SK-N-SH (cell line): ENCODE measurements at regions not wholly inside any gene's neighbourhood (a gene's known extent, or its start where the extent isn't known, plus 50 kb on each side); places are given as distances from the start of the nearest gene placed in this dataset.

Experiments
- CTCF ChIA-PET: fragments of 300-600, 350-600 bp; formaldehyde crosslinking; extraction: SDS; loops from one replicate; lab custom pipeline; 2021; lab: Yijun Ruan, JAX
- POLR2A ChIA-PET: fragments of 350-600 bp; sonication (Branson Sonifier 250); formaldehyde crosslinking; extraction: SDS; loops from one replicate; lab custom pipeline; 2020; ENCODE audit warnings: antibody characterized with exemption, inconsistent platforms; lab: Yijun Ruan, JAX
- DNase-seq: peaks from one replicate; pipeline ENCODE4 v3.0.0; 2012
- H2AFZ ChIP-seq: fragments of 200-600 bp; sonication (generic); 2 replicates; pipeline ENCODE4 v1.8.1; 2016; ENCODE audit warnings: antibody characterized with exemption, mild to moderate bottlenecking, low read depth
- H3F3A ChIP-seq: fragments of 200-600 bp; sonication (generic); replicated peaks from 2 replicates; pipeline ENCODE3; 2016; ENCODE audit warnings: antibody characterized with exemption, mild to moderate bottlenecking; ENCODE audit not compliant: insufficient read depth
- H3K27ac ChIP-seq, 2 experiments: fragments of 200-500 bp in 1 of 2; fragments of 200-600 bp in 1 of 2; sonication (Bioruptor generic) in 1 of 2; sonication (generic), shearing (Covaris generic) in 1 of 2; 2 replicates each; pipeline versions ENCODE4 v1.5.1 to v1.6.1; 2014 to 2016; ENCODE audit warnings: low read depth in 2 of 2, inconsistent platforms in 1 of 2, low read length in 1 of 2, mild to moderate bottlenecking in 1 of 2, mixed read lengths in 1 of 2
- H3K27me3 ChIP-seq: fragments of 200-600 bp; sonication (generic), shearing (Covaris generic); 2 replicates; pipeline ENCODE4 v1.6.1; 2016; ENCODE audit warnings: mixed run types; ENCODE audit not compliant: insufficient read depth
- H3K36me3 ChIP-seq, 2 experiments: fragments of 200-500 bp in 1 of 2; fragments of 200-600 bp in 1 of 2; sonication (Bioruptor generic) in 1 of 2; sonication (generic) in 1 of 2; replicated peaks in 1 of 2; 2 replicates each; pipeline versions ENCODE3 to v1.5.1; 2014 to 2016; ENCODE audit warnings: low read length in 1 of 2, mild to moderate bottlenecking in 1 of 2; ENCODE audit not compliant: insufficient read depth in 2 of 2, control insufficient read depth in 1 of 2
- H3K4me1 ChIP-seq, 2 experiments: fragments of 200-500 bp in 1 of 2; fragments of 200-600 bp in 1 of 2; sonication (Bioruptor generic) in 1 of 2; sonication (generic), shearing (Covaris generic) in 1 of 2; 2 replicates each; pipeline versions ENCODE4 v1.5.1 to v1.6.1; 2014 to 2016; ENCODE audit warnings: low read depth in 1 of 2, low read length in 1 of 2, mixed run types in 1 of 2; ENCODE audit not compliant: insufficient read depth in 2 of 2, control insufficient read depth in 1 of 2
- H3K4me2 ChIP-seq: fragments of 200-600 bp; sonication (generic), shearing (Covaris generic); 2 replicates; pipeline ENCODE4 v1.6.1; 2017; ENCODE audit warnings: mixed run types
- H3K4me3 ChIP-seq, 2 experiments: fragments of 200-500 bp in 1 of 2; fragments of 200-600 bp in 1 of 2; sonication (Bioruptor generic) in 1 of 2; sonication (generic), shearing (Covaris generic) in 1 of 2; 2 replicates each; pipeline versions ENCODE4 v1.5.1 to v1.8.1; 2014 to 2016; ENCODE audit warnings: low read depth in 2 of 2, inconsistent platforms in 1 of 2, low read length in 1 of 2, mild to moderate bottlenecking in 1 of 2, mixed read lengths in 1 of 2, moderate library complexity in 1 of 2
- H3K79me2 ChIP-seq: fragments of 200-600 bp; sonication (generic); 2 replicates; pipeline ENCODE4 v1.8.1; 2017; ENCODE audit warnings: mild to moderate bottlenecking; ENCODE audit not compliant: insufficient read depth
- H3K9ac ChIP-seq: fragments of 200-600 bp; sonication (generic); 2 replicates; pipeline ENCODE4 v1.6.1; 2017; ENCODE audit warnings: mixed run types
- H3K9me2 ChIP-seq: fragments of 200-600 bp; sonication (generic); 2 replicates; pipeline ENCODE4 v1.6.1; 2017; ENCODE audit warnings: mixed run types
- H3K9me3 ChIP-seq: fragments of 200-600 bp; sonication (generic); 2 replicates; pipeline ENCODE4 v1.6.1; 2017; ENCODE audit warnings: mixed run types, mild to moderate bottlenecking, moderate library complexity
- H4K20me1 ChIP-seq: fragments of 200-600 bp; sonication (generic); 2 replicates; pipeline ENCODE4 v1.6.1; 2017; ENCODE audit warnings: mild to moderate bottlenecking, mixed run types; ENCODE audit not compliant: insufficient read depth
- ELF1 ChIP-seq: IDR thresholded peaks from 2 replicates; pipeline ENCODE4 v1.4.0; 2012
- FOSL2 ChIP-seq: IDR thresholded peaks from 2 replicates; pipeline ENCODE4 v1.4.0; 2012; ENCODE audit warnings: low read depth, mild to moderate bottlenecking, moderate library complexity, borderline replicate concordance
- GATA2 ChIP-seq: sonication (generic); formaldehyde crosslinking; IDR thresholded peaks from 2 replicates; pipeline ENCODE4 v1.5.0; 2020; ENCODE audit warnings: mild to moderate bottlenecking, missing genetic modification reagents
- MXI1 ChIP-seq: IDR thresholded peaks from 2 replicates; pipeline ENCODE4 v1.6.1; 2012; ENCODE audit warnings: mild to moderate bottlenecking, low read depth, low read length, improper control_type of control experiment
- RAD21 ChIP-seq: IDR thresholded peaks from 2 replicates; pipeline ENCODE4 v1.6.1; 2012; ENCODE audit warnings: mild to moderate bottlenecking, low read length
- RCOR1 ChIP-seq: fragments of 150-350 bp; IDR thresholded peaks from 2 replicates; pipeline ENCODE4 v1.6.1; 2017; ENCODE audit warnings: antibody characterized with exemption, low read length
- RXRA ChIP-seq: IDR thresholded peaks from 2 replicates; pipeline ENCODE4 v1.4.0; 2012; ENCODE audit warnings: low read depth, mild to moderate bottlenecking, borderline replicate concordance
- SIN3A ChIP-seq: IDR thresholded peaks from 2 replicates; pipeline ENCODE4 v1.6.1; 2012; ENCODE audit warnings: low read depth, mild to moderate bottlenecking, low read length, moderate library complexity, borderline replicate concordance
- TAF1 ChIP-seq: IDR thresholded peaks from 2 replicates; pipeline ENCODE4 v1.6.1; 2012; ENCODE audit warnings: low read depth, mild to moderate bottlenecking, low read length, moderate library complexity, borderline replicate concordance
- TCF12 ChIP-seq: IDR thresholded peaks from 2 replicates; pipeline ENCODE4 v1.4.0; 2012
- YY1 ChIP-seq: IDR thresholded peaks from 2 replicates; pipeline ENCODE4 v1.4.0; 2012; ENCODE audit warnings: low read depth, mild to moderate bottlenecking
- WGBS: methylation state at CpG from one replicate; pipeline ENCODE4 v1.1.6; 2017; ENCODE audit warnings: low lambda C conversion rate; 5-methylcytosine and 5-hydroxymethylcytosine counted together
- TF ChIP-seq, protein P1 (sequence below): IDR thresholded peaks from 2 replicates; pipeline ENCODE4 v1.4.0; 2012; ENCODE audit warnings: low read depth
- TF ChIP-seq, protein P2 (sequence below): IDR thresholded peaks from 2 replicates; pipeline ENCODE4; 2012
- TF ChIP-seq, protein P3 (sequence below): IDR thresholded peaks from 2 replicates; pipeline ENCODE4 v1.4.0; 2012; ENCODE audit warnings: low read depth, borderline replicate concordance
- TF ChIP-seq, protein P4 (sequence below): fragments of 150-350 bp; IDR thresholded peaks from 2 replicates; pipeline ENCODE4 v1.6.1; 2017; ENCODE audit warnings: antibody characterized with exemption, low read length, low read depth, borderline replicate concordance

DNA sequence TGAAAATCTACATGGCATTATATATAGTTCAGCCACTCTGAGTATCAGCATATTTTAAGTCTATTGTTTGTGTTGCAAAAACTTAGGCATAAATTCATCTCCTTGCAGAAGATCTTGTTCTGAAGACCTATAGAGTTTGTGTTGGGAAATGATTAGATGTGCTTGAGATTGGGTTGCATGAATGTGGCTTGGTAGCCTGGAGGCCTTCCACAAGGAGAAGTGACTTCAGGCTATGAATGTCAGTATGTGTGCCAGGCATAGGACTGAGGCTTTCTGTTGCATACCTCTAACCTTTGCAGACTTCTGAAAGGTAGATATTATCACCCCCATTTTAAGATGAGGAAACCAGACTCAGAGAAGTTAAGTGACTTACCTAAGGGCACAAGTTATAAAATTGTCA lies 188.6 kb downstream of the OLFM4 start:
- Histone ChIP-seq H3K4me1 (no peaks in the 10 kb centered on the region), H3K4me3 (no peak overlapping the region), H3K36me3 (no peaks in the 10 kb centered on the region), H2AFZ (no peak overlapping the region), H3K9ac (no peak overlapping the region), H3F3A (no peaks in the 10 kb centered on the region), H3K9me3 (no peaks in the 10 kb centered on the region), H3K27me3 (no peaks in the 10 kb centered on the region), H3K9me2 (no peaks in the 10 kb centered on the region), H3K79me2 (no peaks in the 10 kb centered on the region), H4K20me1 (no peaks in the 10 kb centered on the region), H3K27ac (no peak overlapping the region), H3K4me2 (no peak overlapping the region)
- POLR2A ChIA-PET, result no interaction called here
- CTCF ChIA-PET, result no interaction called here
- DNase-seq, result no peak
- TF ChIP-seq, protein P1, sequence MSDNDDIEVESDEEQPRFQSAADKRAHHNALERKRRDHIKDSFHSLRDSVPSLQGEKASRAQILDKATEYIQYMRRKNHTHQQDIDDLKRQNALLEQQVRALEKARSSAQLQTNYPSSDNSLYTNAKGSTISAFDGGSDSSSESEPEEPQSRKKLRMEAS, result no peak
- no peak for TF ChIP-seq SIN3A
- no peak for TF ChIP-seq RCOR1
- no peak for TF ChIP-seq MXI1
- TF ChIP-seq, protein P2, sequence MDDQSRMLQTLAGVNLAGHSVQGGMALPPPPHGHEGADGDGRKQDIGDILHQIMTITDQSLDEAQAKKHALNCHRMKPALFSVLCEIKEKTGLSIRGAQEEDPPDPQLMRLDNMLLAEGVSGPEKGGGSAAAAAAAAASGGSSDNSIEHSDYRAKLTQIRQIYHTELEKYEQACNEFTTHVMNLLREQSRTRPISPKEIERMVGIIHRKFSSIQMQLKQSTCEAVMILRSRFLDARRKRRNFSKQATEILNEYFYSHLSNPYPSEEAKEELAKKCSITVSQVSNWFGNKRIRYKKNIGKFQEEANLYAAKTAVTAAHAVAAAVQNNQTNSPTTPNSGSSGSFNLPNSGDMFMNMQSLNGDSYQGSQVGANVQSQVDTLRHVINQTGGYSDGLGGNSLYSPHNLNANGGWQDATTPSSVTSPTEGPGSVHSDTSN, result no peak

DNA sequence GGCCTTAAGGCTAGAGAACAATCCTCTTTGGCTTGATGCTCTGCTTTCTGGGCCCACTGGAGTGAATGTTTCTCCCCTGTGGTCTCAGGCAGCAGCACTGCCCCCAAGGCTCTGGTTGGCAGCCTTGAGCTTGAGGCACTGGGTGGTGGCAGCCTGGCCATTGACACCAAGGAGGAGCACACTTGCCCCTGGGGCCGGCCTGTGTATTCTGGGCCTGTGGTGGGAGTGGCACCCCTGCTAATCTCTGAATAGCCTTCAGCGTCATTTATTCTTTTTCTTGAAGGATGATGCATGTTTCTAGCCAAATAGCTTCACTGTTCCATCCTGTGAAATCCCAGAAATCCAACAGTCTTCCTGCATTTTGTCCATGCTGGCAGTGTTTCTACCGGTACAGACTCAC lies 191.4 kb downstream of the OLFM4 start:
- H3K4me1 ChIP-seq, result no peaks in the 10 kb centered on the region
- POLR2A ChIA-PET, result no interaction called here
- H3K9me3 ChIP-seq, result no peaks in the 10 kb centered on the region
- WGBS, result 43% methylated on average over 1 of the region's 3 CpGs
- no peaks in the 10 kb centered on the region for H3K79me2 ChIP-seq
- H3K4me3 ChIP-seq, result no peak overlapping the region
- no peak overlapping the region for H2AFZ ChIP-seq
- DNase-seq, result no peak
- no peak overlapping the region for H3K4me2 ChIP-seq
- no peak for TF ChIP-seq TAF1
- TF ChIP-seq, protein P3, sequence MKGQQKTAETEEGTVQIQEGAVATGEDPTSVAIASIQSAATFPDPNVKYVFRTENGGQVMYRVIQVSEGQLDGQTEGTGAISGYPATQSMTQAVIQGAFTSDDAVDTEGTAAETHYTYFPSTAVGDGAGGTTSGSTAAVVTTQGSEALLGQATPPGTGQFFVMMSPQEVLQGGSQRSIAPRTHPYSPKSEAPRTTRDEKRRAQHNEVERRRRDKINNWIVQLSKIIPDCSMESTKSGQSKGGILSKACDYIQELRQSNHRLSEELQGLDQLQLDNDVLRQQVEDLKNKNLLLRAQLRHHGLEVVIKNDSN, result no peak
- no peak for TF ChIP-seq MXI1
- TF ChIP-seq GATA2 (CRISPR knock-in tag), result no peak
- no peak for TF ChIP-seq ELF1
- no peak for TF ChIP-seq RCOR1
- TF ChIP-seq RXRA, result no peak
- TF ChIP-seq RAD21, result no peak
- TF ChIP-seq, protein P4, sequence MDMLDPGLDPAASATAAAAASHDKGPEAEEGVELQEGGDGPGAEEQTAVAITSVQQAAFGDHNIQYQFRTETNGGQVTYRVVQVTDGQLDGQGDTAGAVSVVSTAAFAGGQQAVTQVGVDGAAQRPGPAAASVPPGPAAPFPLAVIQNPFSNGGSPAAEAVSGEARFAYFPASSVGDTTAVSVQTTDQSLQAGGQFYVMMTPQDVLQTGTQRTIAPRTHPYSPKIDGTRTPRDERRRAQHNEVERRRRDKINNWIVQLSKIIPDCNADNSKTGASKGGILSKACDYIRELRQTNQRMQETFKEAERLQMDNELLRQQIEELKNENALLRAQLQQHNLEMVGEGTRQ, result no peak
- no peak for TF ChIP-seq YY1
- TF ChIP-seq TCF12, result no peak
- TF ChIP-seq FOSL2, result no peak
- no peaks in the 10 kb centered on the region for H4K20me1 ChIP-seq
- CTCF ChIA-PET, result interaction anchor here (1.8 kb wide), 1 partner anchor 13 kb away, joined by 6 read pairs; no protein-coding TSS in a partner anchor
- no peaks in the 10 kb centered on the region for H3K36me3 ChIP-seq
- H3K27ac ChIP-seq, result no peak overlapping the region
- H3F3A ChIP-seq, result no peaks in the 10 kb centered on the region
- no peak overlapping the region for H3K9ac ChIP-seq
- no peaks in the 10 kb centered on the region for H3K9me2 ChIP-seq
- H3K27me3 ChIP-seq, result no peaks in the 10 kb centered on the region
